ENCODE measurements at regions not wholly inside any gene's neighbourhood (a gene's known extent, or its start where the extent isn't known, plus 50 kb on each side); places are given as distances from the start of the nearest gene placed in this dataset.

GRCh38 chr1:70754701-70755100 lies 292.9 kb downstream of the PTGER3 start:
- DNase-seq (ENCODE audit: low read depth), result no peak
- no peak for TF ChIP-seq CTCF (conservative IDR thresholded peaks at IDR 0.05; ENCODE audit: low read depth, low read length)
- no peak overlapping the region for H3K4me3 ChIP-seq (ENCODE audit: low read length)

DNA sequence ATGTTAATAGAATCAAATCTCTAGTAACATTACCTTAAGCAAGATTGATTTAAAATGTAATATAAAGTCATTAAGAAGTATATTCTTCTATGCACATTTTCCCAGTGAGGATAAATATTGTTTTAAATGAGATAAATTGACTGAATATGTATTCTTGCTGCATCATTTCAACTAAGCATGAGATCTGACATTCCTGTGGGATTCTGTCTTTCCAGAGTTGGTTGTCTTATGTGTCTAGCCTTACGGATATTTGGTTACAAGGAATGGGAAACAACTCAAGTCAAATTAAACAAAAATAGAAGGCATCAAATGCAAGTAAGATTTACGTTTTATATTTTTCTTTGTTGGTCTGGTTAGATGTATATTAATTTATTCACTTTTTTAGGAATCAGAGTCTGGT lies 287.5 kb downstream of the PTGER3 start:
- no peak for DNase-seq (ENCODE audit: low read depth)
- no peak for TF ChIP-seq CTCF (conservative IDR thresholded peaks at IDR 0.05; ENCODE audit: low read depth, low read length)
- no peak overlapping the region for H3K4me3 ChIP-seq (ENCODE audit: low read length)

- TF ChIP-seq CTCF (conservative IDR thresholded peaks at IDR 0.05; ENCODE audit: low read depth, low read length), result no peak
- DNase-seq (ENCODE audit: low read depth), result no peak
- H3K4me3 ChIP-seq (ENCODE audit: low read length), result no peak overlapping the region
Observed at GRCh38 chr1:70762386-70762785, 285.2 kb downstream of the PTGER3 start.

GRCh38 chr1:70764747-70765146 lies 282.9 kb downstream of the PTGER3 start:
- DNase-seq (ENCODE audit: low read depth), result no peak
- TF ChIP-seq CTCF (conservative IDR thresholded peaks at IDR 0.05; ENCODE audit: low read depth, low read length), result no peak
- H3K4me3 ChIP-seq (ENCODE audit: low read length), result no peak overlapping the region

DNA sequence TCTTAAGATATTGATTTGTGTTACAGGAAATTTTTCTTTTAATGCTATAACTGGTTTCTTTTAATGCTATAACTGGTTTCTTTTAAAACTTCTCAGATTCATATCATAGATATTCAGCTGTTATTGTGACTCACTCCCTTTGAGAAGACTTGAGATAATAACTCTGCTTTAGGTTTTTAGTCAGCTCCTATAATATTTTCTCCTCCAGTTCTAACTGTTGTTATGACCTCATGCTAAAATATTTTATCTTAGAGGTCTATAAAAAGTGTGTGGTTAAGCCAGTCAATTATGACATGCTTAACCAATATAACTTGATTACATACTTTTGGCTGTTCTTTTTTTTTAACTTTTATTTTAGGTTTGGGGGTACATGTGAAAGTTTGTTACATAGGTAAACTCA lies 280.2 kb downstream of the PTGER3 start:
- no peak overlapping the region for H3K4me3 ChIP-seq (ENCODE audit: low read length)
- TF ChIP-seq CTCF (conservative IDR thresholded peaks at IDR 0.05; ENCODE audit: low read depth, low read length), result no peak
- DNase-seq (ENCODE audit: low read depth), result no peak

GRCh38 chr1:70768216-70768615 lies 279.4 kb downstream of the PTGER3 start:
- H3K4me3 ChIP-seq (ENCODE audit: low read length), result no peak overlapping the region
- no peak for TF ChIP-seq CTCF (conservative IDR thresholded peaks at IDR 0.05; ENCODE audit: low read depth, low read length)
- no peak for DNase-seq (ENCODE audit: low read depth)

- TF ChIP-seq CTCF (conservative IDR thresholded peaks at IDR 0.05; ENCODE audit: low read depth, low read length), result no peak
- no peak for DNase-seq (ENCODE audit: low read depth)
- no peak overlapping the region for H3K4me3 ChIP-seq (ENCODE audit: low read length)
Observed at GRCh38 chr1:70778056-70778762, 269.4 kb downstream of the PTGER3 start.
